ENCODE measurements at regions not wholly inside any gene's neighbourhood (a gene's known extent, or its start where the extent isn't known, plus 50 kb on each side); places are given as distances from the start of the nearest gene placed in this dataset.

DNA sequence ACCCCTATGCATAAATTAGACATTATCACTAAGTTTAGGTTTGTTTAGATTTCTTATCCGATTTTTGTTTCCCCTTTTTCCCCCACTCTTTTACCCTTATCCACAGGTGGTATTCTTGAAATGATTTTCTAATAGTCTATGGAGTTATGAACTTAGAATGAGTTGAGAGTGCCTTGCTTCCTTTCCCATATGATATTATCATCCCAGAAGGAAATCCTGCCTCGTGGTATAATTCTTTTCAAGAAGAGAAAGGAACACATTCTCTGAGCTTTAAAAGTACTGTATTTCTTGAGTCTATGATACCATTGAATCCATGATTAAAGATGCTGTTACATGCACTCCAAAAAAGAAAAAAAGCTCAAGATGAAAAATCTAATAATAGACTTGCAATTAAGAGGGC is 76.9 kb upstream of the ADAMTSL1 start:
- 55 to 65% methylated on average over 2 of the region's 2 CpGs for WGBS, 2 donors
- peaks cover 0 to 23% (median 7%) of the 10 kb centered on the region in 9 donors for H3K4me1 ChIP-seq
- intact Hi-C loops (cut with DNase I): no loop called here

DNA sequence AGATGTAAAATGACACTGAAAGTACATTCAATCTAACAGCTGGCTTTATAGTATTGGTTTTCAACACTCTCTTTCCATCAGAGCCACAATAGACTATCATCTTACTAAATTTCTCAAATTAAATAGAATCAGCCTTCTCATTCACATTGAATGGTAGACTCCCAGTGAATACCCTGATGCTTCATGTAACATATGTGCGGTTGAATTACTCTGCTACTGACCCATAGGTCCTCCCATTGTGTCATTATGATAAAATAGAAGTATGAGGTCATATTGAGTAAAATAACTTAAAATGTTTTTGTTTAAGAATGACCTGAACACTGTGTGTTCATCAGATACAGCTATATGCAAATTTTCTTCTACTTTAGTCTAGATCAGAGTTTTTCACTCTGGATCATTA is 75.9 kb upstream of the ADAMTSL1 start:
- intact Hi-C loops (cut with DNase I): no loop called here
- Histone ChIP-seq H3K9me3 (no peaks in the 10 kb centered on the region), H3K36me3 (no peaks in the 10 kb centered on the region), H3K27ac (no peak overlapping the region), H3K27me3 (no peaks in the 10 kb centered on the region), H3K4me3 (no peak overlapping the region), H3K4me1 (peaks cover 0 to 23% (median 7%) of the 10 kb centered on the region in 9 donors)
- ATAC-seq: no peak
- no peak for DNase-seq
- TF ChIP-seq, protein P1, sequence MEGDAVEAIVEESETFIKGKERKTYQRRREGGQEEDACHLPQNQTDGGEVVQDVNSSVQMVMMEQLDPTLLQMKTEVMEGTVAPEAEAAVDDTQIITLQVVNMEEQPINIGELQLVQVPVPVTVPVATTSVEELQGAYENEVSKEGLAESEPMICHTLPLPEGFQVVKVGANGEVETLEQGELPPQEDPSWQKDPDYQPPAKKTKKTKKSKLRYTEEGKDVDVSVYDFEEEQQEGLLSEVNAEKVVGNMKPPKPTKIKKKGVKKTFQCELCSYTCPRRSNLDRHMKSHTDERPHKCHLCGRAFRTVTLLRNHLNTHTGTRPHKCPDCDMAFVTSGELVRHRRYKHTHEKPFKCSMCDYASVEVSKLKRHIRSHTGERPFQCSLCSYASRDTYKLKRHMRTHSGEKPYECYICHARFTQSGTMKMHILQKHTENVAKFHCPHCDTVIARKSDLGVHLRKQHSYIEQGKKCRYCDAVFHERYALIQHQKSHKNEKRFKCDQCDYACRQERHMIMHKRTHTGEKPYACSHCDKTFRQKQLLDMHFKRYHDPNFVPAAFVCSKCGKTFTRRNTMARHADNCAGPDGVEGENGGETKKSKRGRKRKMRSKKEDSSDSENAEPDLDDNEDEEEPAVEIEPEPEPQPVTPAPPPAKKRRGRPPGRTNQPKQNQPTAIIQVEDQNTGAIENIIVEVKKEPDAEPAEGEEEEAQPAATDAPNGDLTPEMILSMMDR (IDR thresholded peaks at IDR 0.05): no peak
- WGBS, 2 donors: 96 to 97% methylated on average over 1 of the region's 1 CpG

More for the DNA sequence above, 76.9 kb upstream of the ADAMTSL1 start:
- no peak for DNase-seq
- ATAC-seq: no peak
- Histone ChIP-seq H3K27me3 (no peaks in the 10 kb centered on the region), H3K4me3 (no peak overlapping the region), H3K9me3 (no peaks in the 10 kb centered on the region), H3K36me3 (no peaks in the 10 kb centered on the region), H3K27ac (no peak overlapping the region)
- TF ChIP-seq, protein P1 (IDR thresholded peaks at IDR 0.05): no peak

- H3K4me3 ChIP-seq: no peak overlapping the region
- intact Hi-C loops (cut with DNase I): no loop called here
- no peaks in the 10 kb centered on the region for H3K27me3 ChIP-seq
- no peaks in the 10 kb centered on the region for H3K9me3 ChIP-seq
- peaks cover 0 to 5% (median 0%) of the 10 kb centered on the region in 9 donors for H3K4me1 ChIP-seq
- no peak overlapping the region for H3K27ac ChIP-seq
- no peak for DNase-seq
- no peaks in the 10 kb centered on the region for H3K36me3 ChIP-seq
- no peak for ATAC-seq
- WGBS, 2 donors: 90% methylated on average over 3 of the region's 3 CpGs
- TF ChIP-seq, protein P1 (IDR thresholded peaks at IDR 0.05): no peak
These were observed 69.4 kb upstream of the ADAMTSL1 start for GRCh38 chr9:18404434-18405029.

DNA sequence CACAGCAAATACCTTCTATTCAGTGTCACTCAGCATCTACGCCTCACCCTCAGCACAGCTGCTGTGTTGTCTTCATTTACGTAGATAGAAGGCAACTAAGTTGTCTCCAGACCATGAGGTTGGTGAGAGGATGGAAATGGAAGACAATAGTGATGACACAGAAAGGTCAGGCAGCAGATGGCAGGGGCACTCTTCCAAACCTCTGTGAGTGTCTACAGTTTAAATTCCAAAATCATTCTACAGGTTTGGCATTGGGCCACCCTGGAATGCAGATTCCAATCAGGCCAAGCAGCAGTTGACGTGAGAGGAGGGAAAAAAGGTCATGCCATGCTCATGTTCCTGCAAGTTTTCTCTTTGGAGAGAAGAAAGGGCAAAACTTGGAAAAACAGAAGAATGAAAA is 68.7 kb upstream of the ADAMTSL1 start:
- intact Hi-C loops (cut with DNase I): no loop called here
- H3K4me3 ChIP-seq: no peak overlapping the region
- TF ChIP-seq, protein P1 (IDR thresholded peaks at IDR 0.05): no peak
- no peak overlapping the region for H3K27ac ChIP-seq
- H3K4me1 ChIP-seq: peaks cover 0 to 5% (median 0%) of the 10 kb centered on the region in 9 donors
- 60 to 70% methylated on average over 3 of the region's 3 CpGs for WGBS, 2 donors
- no peaks in the 10 kb centered on the region for H3K36me3 ChIP-seq
- H3K9me3 ChIP-seq: no peaks in the 10 kb centered on the region
- ATAC-seq: no peak
- H3K27me3 ChIP-seq: no peaks in the 10 kb centered on the region
- DNase-seq: no peak
